Progenitor cell of endocrine pancreas (in vitro differentiated cells): ENCODE measurements at regions not wholly inside any gene's neighbourhood (a gene's known extent, or its start where the extent isn't known, plus 50 kb on each side); places are given as distances from the start of the nearest gene placed in this dataset.

Experiments
- DNase-seq: peaks from one replicate; pipeline ENCODE4 v3.0.0; 2021; ENCODE audit warnings: low spot score; ENCODE audit not compliant: unreplicated experiment
- H3K27ac Mint-ChIP-seq: 2 replicates; pipeline ENCODE4 v1.8.0; 2021; ENCODE audit warnings: mild to moderate bottlenecking, moderate library complexity, mixed read lengths
- H3K27me3 Mint-ChIP-seq: 2 replicates; pipeline ENCODE4 v1.8.0; 2021; ENCODE audit warnings: mixed read lengths
- H3K36me3 Mint-ChIP-seq: 2 replicates; pipeline ENCODE4 v1.8.0; 2022; ENCODE audit warnings: mixed read lengths; ENCODE audit not compliant: insufficient read depth
- H3K4me1 Mint-ChIP-seq: 2 replicates; pipeline ENCODE4 v1.8.0; 2021; ENCODE audit warnings: low read depth, mixed read lengths
- H3K4me3 Mint-ChIP-seq: 2 replicates; pipeline ENCODE4 v1.8.0; 2021; ENCODE audit warnings: low read depth, mild to moderate bottlenecking, moderate library complexity, mixed read lengths
- H3K9me3 Mint-ChIP-seq: 2 replicates; pipeline ENCODE4 v1.8.0; 2021; ENCODE audit warnings: low read depth, mixed read lengths
- TF ChIP-seq, protein P1 (sequence below): fragments of 200-600 bp; sonication (generic); IDR thresholded peaks from one replicate; pipeline ENCODE4 v1.5.0; 2021; ENCODE audit warnings: antibody characterized with exemption, mild to moderate bottlenecking; ENCODE audit not compliant: unreplicated experiment

- no peak overlapping the region for H3K4me3 Mint-ChIP-seq
- peaks cover 23% of the 10 kb centered on the region for H3K9me3 Mint-ChIP-seq
- H3K4me1 Mint-ChIP-seq, result no peaks in the 10 kb centered on the region
- no peaks in the 10 kb centered on the region for H3K36me3 Mint-ChIP-seq
- no peak overlapping the region for H3K27ac Mint-ChIP-seq
- no peaks in the 10 kb centered on the region for H3K27me3 Mint-ChIP-seq
- no peak for DNase-seq
- TF ChIP-seq, protein P1, sequence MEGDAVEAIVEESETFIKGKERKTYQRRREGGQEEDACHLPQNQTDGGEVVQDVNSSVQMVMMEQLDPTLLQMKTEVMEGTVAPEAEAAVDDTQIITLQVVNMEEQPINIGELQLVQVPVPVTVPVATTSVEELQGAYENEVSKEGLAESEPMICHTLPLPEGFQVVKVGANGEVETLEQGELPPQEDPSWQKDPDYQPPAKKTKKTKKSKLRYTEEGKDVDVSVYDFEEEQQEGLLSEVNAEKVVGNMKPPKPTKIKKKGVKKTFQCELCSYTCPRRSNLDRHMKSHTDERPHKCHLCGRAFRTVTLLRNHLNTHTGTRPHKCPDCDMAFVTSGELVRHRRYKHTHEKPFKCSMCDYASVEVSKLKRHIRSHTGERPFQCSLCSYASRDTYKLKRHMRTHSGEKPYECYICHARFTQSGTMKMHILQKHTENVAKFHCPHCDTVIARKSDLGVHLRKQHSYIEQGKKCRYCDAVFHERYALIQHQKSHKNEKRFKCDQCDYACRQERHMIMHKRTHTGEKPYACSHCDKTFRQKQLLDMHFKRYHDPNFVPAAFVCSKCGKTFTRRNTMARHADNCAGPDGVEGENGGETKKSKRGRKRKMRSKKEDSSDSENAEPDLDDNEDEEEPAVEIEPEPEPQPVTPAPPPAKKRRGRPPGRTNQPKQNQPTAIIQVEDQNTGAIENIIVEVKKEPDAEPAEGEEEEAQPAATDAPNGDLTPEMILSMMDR, result no peak
Observed at GRCh38 chr6:86586195-86586594, 351.1 kb upstream of the HTR1E start.

- Mint-ChIP-seq H3K4me1 (no peaks in the 10 kb centered on the region), H3K27me3 (no peaks in the 10 kb centered on the region), H3K9me3 (peaks cover 56% of the 10 kb centered on the region), H3K4me3 (no peak overlapping the region), H3K27ac (no peak overlapping the region), H3K36me3 (no peaks in the 10 kb centered on the region)
- TF ChIP-seq, protein P1, result no peak
- DNase-seq, result no peak
Observed at GRCh38 chr6:86581833-86582232, 355.5 kb upstream of the HTR1E start.

- Mint-ChIP-seq H3K36me3 (no peaks in the 10 kb centered on the region), H3K9me3 (peaks cover 20% of the 10 kb centered on the region), H3K4me3 (no peak overlapping the region), H3K4me1 (no peaks in the 10 kb centered on the region), H3K27ac (no peak overlapping the region), H3K27me3 (no peaks in the 10 kb centered on the region)
- TF ChIP-seq, protein P1, result no peak
- DNase-seq, result no peak
Observed at GRCh38 chr6:86563197-86563596, 374.1 kb upstream of the HTR1E start.

DNA sequence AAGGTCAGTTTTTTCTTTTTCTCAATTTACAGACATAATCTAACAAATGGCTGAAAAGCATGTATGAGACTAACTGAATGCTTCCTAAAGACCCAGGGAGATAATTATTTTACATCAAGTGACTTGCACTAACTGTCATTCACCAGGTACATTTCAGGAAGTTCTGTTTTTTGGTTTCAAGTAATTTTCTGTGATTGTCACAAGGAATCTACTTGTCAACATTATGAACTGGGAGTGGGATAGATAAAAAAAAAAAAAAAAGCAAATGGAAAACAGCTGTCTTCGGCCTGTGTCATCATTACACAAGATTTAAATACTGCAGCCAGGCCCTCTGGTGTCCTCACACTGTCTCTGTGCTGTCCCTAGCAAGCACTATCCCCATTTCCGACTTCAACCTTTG lies 379.0 kb upstream of the HTR1E start:
- Mint-ChIP-seq H3K27ac (no peak overlapping the region), H3K4me3 (no peak overlapping the region), H3K36me3 (no peaks in the 10 kb centered on the region), H3K27me3 (no peaks in the 10 kb centered on the region), H3K4me1 (no peaks in the 10 kb centered on the region), H3K9me3 (no peaks in the 10 kb centered on the region)
- TF ChIP-seq, protein P1, result no peak
- no peak for DNase-seq

GRCh38 chr6:86537292-86537861 lies 400.0 kb upstream of the HTR1E start:
- TF ChIP-seq, protein P1, result no peak
- no peak overlapping the region for H3K4me3 Mint-ChIP-seq

More at GRCh38 chr6:86537292-86537861, 400.0 kb upstream of the HTR1E start:
- Mint-ChIP-seq H3K27ac (no peak overlapping the region), H3K27me3 (no peaks in the 10 kb centered on the region), H3K36me3 (no peaks in the 10 kb centered on the region), H3K9me3 (no peaks in the 10 kb centered on the region), H3K4me1 (no peaks in the 10 kb centered on the region)
- DNase-seq, result no peak
